HEK293T (cell line): ENCODE measurements at regions not wholly inside any gene's neighbourhood (a gene's known extent, or its start where the extent isn't known, plus 50 kb on each side); places are given as distances from the start of the nearest gene placed in this dataset.

ENCODE experiments used
- ARNT ChIP-seq: fragments of 450-650 bp; IDR thresholded peaks from 2 replicates; pipeline ENCODE4 v1.6.1; 2017; ENCODE audit warnings: mild to moderate bottlenecking
- BHLHE40 ChIP-seq: fragments of 450-650 bp; IDR thresholded peaks from 2 replicates; pipeline ENCODE4 v1.6.1; 2016; ENCODE audit warnings: mild to moderate bottlenecking, moderate library complexity, borderline replicate concordance
- CTBP1 ChIP-seq: fragments of 450-650 bp; IDR thresholded peaks from 2 replicates; pipeline ENCODE4 v1.6.1; 2016; ENCODE audit warnings: borderline replicate concordance
- FOXK2 ChIP-seq: fragments of 450-650 bp; IDR thresholded peaks from 2 replicates; pipeline ENCODE4 v1.6.1; 2016; ENCODE audit warnings: mild to moderate bottlenecking
- PKNOX1 ChIP-seq: fragments of 450-650 bp; IDR thresholded peaks from 2 replicates; pipeline ENCODE4 v1.6.1; 2016
- SUZ12 ChIP-seq: fragments of 450-650 bp; IDR thresholded peaks from 2 replicates; pipeline ENCODE4 v1.6.1; 2016; ENCODE audit warnings: mild to moderate bottlenecking

GRCh38 chr12:93016752-93017350 is 87.8 kb upstream of the EEA1 start:
- TF ChIP-seq FOXK2 (no peak), BHLHE40 (no peak), PKNOX1 (no peak), ARNT (no peak), SUZ12 (no peak), CTBP1 (no peak)
